BLaER1 treated with 17β-estradiol and CSF1 and Interleukin-3, amounts not matched to agents 10 nM and 100 nM (cell line): ENCODE measurements at regions not wholly inside any gene's neighbourhood (a gene's known extent, or its start where the extent isn't known, plus 50 kb on each side); places are given as distances from the start of the nearest gene placed in this dataset.

Source experiments
- H3K27ac ChIP-seq, 11 experiments: shearing (Covaris generic); formaldehyde crosslinking; 2 replicates each; pipeline ENCODE4 v1.8.1; 2022
- H3K27me3 ChIP-seq, 11 experiments: shearing (Covaris generic); formaldehyde crosslinking; 2 replicates each; pipeline ENCODE4 v1.8.1; 2022
- H3K36me3 ChIP-seq, 11 experiments: shearing (Covaris generic); formaldehyde crosslinking; 2 replicates each; pipeline ENCODE4 v1.8.1; 2022
- H3K4me1 ChIP-seq, 10 experiments: shearing (Covaris generic); formaldehyde crosslinking; 2 replicates each; pipeline ENCODE4 v1.8.1; 2022
- H3K4me2 ChIP-seq, 11 experiments: shearing (Covaris generic); formaldehyde crosslinking; 2 replicates each; pipeline ENCODE4 v1.8.1; 2022
- H3K4me3 ChIP-seq, 10 experiments: shearing (Covaris generic); formaldehyde crosslinking; 2 replicates each; pipeline ENCODE4 v1.8.1; 2022
- H3K9ac ChIP-seq, 11 experiments: shearing (Covaris generic); formaldehyde crosslinking; 2 replicates each; pipeline ENCODE4 v1.8.1; 2022
- H3K9me3 ChIP-seq, 11 experiments: shearing (Covaris generic); formaldehyde crosslinking; replicated peaks in 1 of 11; 2 replicates each; pipeline ENCODE4 v1.8.1; 2022
- H4K20me1 ChIP-seq, 11 experiments: shearing (Covaris generic); formaldehyde crosslinking; 2 replicates each; pipeline ENCODE4 v1.8.1; 2022
- Cebpa-rat ChIP-seq, 11 experiments: shearing (Covaris generic); IDR thresholded peaks; 2 replicates each; pipeline ENCODE4 v1.8.1; 2022

DNA sequence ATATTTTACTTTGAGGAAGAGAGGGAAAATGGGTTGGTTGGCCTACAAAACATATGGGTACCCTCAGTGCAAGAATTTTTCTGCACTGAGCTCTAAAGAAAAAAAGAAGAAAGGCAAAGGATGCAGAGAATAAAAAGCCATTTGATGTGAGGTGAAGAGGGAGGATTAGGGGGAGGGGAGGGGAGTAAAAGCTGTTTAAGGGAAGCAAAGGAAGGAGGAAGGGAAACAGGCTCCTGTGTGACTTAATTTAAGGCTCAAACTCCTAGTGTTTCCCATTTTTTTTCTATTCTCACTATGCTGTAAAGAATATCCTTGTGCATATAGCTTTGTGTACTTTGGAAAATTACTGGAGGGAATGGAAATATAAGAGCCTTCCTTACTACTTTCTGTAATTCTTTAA, 78.7 kb downstream of the NKX2-1 start:
- Histone ChIP-seq H3K4me2 (no peak overlapping the region), H3K9me3 (no peaks in the 10 kb centered on the region), H3K9ac (no peak overlapping the region), H3K4me1 (no peaks in the 10 kb centered on the region), H3K4me3 (no peak overlapping the region), H3K27me3 (no peaks in the 10 kb centered on the region), H3K27ac (no peak overlapping the region), H4K20me1 (no peaks in the 10 kb centered on the region), H3K36me3 (no peaks in the 10 kb centered on the region)
- TF ChIP-seq Cebpa-rat (IDR thresholded peaks at IDR 0.05), result no peak

DNA sequence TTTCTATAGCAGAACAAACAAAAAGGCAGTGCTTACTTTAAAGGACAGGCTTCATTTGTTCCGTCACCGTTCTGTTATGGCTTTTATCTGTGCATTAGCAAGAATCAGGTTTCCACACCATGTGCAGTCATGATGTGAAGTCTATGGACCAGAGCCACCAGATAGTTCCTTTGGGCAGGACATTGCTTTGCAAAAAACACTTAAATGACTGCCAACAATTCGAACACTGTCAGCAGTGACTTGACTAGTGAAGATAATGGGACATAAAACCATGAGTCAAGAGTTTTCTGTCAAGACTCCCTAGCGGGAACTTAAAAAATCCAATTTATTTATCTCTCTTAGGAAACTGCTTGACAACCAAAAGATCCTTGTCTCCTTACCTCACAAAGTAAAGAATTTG, 80.3 kb downstream of the NKX2-1 start:
- Histone ChIP-seq H3K4me3 (no peak overlapping the region), H3K9ac (no peak overlapping the region), H3K27ac (no peak overlapping the region), H4K20me1 (no peaks in the 10 kb centered on the region), H3K4me2 (no peak overlapping the region), H3K4me1 (no peaks in the 10 kb centered on the region), H3K27me3 (no peaks in the 10 kb centered on the region), H3K36me3 (no peaks in the 10 kb centered on the region), H3K9me3 (no peaks in the 10 kb centered on the region)
- TF ChIP-seq Cebpa-rat (IDR thresholded peaks at IDR 0.05), result no peak

DNA sequence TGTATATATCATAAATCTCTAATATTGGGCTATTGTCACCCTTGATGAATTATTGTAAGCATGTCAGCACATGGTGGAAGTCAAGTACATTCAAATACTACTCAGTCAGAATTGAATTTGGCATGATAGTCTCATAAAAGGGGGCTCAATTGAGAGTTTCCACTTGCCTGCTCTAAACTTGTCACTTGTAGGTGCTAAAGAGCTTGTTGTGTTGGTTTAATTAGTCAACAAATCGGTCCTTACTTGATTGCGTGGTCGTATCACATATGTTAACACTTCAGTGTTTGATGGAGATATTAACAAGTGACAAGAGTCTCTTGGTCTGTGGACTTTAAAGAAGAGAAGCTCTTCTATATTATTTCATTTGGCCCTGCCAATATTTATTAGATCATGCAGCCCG, 81.1 kb downstream of the NKX2-1 start:
- no peaks in the 10 kb centered on the region for H3K9me3 ChIP-seq
- no peaks in the 10 kb centered on the region for H3K27me3 ChIP-seq
- no peak overlapping the region for H3K4me3 ChIP-seq
- no peaks in the 10 kb centered on the region for H4K20me1 ChIP-seq
- no peak for TF ChIP-seq Cebpa-rat (IDR thresholded peaks at IDR 0.05)
- H3K9ac ChIP-seq, result no peak overlapping the region
- H3K27ac ChIP-seq, result no peak overlapping the region
- H3K4me1 ChIP-seq, result no peaks in the 10 kb centered on the region
- no peaks in the 10 kb centered on the region for H3K36me3 ChIP-seq
- H3K4me2 ChIP-seq, result no peak overlapping the region

DNA sequence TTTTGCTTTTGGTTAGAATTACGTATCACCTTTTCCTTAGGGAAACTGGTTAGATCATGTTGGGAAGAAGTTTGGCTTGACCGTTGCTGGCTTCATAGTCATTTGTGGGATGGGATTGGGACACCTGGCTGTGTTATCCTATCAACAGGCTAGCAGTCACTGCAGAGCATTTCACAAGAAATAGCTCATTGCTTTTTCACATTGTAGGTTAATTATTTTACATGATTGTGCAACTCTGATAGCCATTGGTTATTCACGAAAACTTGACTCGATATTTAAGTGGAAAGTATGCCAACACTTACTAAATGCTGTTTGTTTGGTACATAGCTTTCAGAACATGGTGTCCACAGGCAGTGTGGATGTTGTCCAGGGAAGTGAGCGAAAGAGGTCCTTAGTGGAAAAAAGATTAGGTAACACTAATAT, 89.4 kb downstream of the NKX2-1 start:
- Histone ChIP-seq H3K9ac (no peak overlapping the region), H3K4me3 (no peak overlapping the region), H3K4me2 (no peak overlapping the region), H3K36me3 (no peaks in the 10 kb centered on the region), H3K27ac (no peak overlapping the region), H4K20me1 (no peaks in the 10 kb centered on the region), H3K27me3 (no peaks in the 10 kb centered on the region), H3K9me3 (no peaks in the 10 kb centered on the region), H3K4me1 (no peaks in the 10 kb centered on the region)
- TF ChIP-seq Cebpa-rat (IDR thresholded peaks at IDR 0.05), result peak in 1 of 11 experiments; percentile 57; a peak in 1 of 22 replicates

DNA sequence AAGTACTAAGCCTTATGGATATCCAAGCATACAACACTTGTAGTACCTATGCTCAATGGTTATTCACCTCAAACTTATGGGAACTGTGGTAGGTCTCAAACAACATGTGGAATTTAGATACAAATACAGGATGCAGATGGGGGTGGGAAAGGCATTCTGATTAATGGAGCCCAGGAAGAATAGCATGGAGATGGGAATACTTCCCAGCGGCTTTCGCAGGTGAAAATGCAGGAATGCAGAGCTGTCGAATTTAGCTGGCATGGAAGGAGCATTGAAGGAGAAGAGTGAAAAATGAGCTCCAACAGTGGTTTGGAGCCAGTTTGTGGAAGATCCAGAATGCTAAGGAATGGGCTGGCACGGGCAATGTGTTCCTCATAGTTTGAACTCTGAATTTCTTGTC, 89.9 kb downstream of the NKX2-1 start:
- Histone ChIP-seq H3K4me2 (no peak overlapping the region), H3K36me3 (no peaks in the 10 kb centered on the region), H3K27me3 (no peaks in the 10 kb centered on the region), H4K20me1 (no peaks in the 10 kb centered on the region), H3K4me1 (no peaks in the 10 kb centered on the region), H3K9ac (no peak overlapping the region), H3K4me3 (no peak overlapping the region), H3K27ac (no peak overlapping the region), H3K9me3 (no peaks in the 10 kb centered on the region)
- no peak for TF ChIP-seq Cebpa-rat (IDR thresholded peaks at IDR 0.05)

DNA sequence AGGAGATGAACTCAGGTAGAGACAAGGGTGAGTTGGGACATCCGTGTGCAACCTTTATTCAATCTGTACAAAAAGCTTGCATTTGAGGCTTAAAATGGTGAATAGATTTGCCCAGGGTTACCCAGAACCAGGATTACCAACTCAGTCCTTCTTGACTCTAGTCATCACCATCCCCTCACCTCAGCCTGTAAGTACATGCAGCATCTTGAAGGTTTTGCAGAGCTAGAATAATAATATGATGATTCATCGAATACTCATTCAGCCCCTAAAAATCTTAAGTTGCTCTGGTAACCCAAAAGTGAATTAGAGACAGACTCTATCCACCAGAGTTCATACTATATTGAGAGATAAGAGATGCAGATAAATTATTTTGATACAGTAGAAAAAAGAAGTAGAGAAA, 90.3 kb downstream of the NKX2-1 start:
- H3K27me3 ChIP-seq, result no peaks in the 10 kb centered on the region
- no peak overlapping the region for H3K27ac ChIP-seq
- TF ChIP-seq Cebpa-rat (IDR thresholded peaks at IDR 0.05), result no peak
- H3K36me3 ChIP-seq, result no peaks in the 10 kb centered on the region
- no peak overlapping the region for H3K4me3 ChIP-seq
- H3K9me3 ChIP-seq, result no peaks in the 10 kb centered on the region
- no peaks in the 10 kb centered on the region for H3K4me1 ChIP-seq
- no peaks in the 10 kb centered on the region for H4K20me1 ChIP-seq
- H3K9ac ChIP-seq, result no peak overlapping the region
- H3K4me2 ChIP-seq, result no peak overlapping the region

DNA sequence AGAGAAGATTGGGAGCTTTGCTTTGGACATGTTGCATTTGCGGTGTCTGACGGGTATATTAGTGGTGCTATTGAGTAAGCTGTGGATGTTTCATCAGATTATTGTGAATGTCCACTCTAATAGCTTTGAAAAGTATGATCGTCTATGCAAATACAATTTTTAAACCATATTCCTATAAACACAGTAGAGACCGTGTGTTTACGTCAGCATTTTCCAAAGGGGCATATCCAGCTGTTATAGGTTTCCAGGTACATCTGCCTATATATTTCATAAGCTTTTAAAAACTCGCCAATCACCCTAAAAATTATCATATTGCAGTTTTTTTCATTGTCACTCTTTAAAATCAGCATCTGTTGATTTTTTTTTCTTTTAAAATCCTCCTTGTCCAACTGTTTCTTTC, 91.7 kb downstream of the NKX2-1 start:
- no peaks in the 10 kb centered on the region for H3K9me3 ChIP-seq
- TF ChIP-seq Cebpa-rat (IDR thresholded peaks at IDR 0.05), result no peak
- no peaks in the 10 kb centered on the region for H3K36me3 ChIP-seq
- no peaks in the 10 kb centered on the region for H4K20me1 ChIP-seq
- H3K27me3 ChIP-seq, result no peaks in the 10 kb centered on the region
- no peak overlapping the region for H3K9ac ChIP-seq
- no peaks in the 10 kb centered on the region for H3K4me1 ChIP-seq
- no peak overlapping the region for H3K4me2 ChIP-seq
- H3K4me3 ChIP-seq, result no peak overlapping the region
- H3K27ac ChIP-seq, result no peak overlapping the region

DNA sequence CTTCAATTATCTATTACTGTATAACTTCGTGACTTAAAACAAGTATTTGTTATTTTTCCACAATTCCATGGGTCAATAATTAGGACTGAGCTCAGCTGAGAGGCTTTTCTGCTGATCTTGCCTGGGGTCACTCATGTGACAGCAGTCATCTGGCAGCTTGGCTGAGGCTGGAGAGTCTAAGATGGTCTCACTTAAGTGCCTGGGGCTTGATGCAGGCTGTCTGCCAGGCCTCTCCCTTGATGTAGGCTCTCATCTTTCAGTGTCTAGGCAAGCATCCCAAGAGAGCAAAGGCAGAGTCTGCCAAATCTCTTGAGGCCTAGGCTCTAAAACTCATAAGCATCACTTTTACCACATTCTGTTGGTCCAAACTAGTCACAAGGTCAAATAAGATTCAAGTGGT, 93.2 kb downstream of the NKX2-1 start:
- H3K27me3 ChIP-seq, result no peaks in the 10 kb centered on the region
- H3K9ac ChIP-seq, result no peak overlapping the region
- no peak overlapping the region for H3K27ac ChIP-seq
- H3K4me3 ChIP-seq, result no peak overlapping the region
- TF ChIP-seq Cebpa-rat (IDR thresholded peaks at IDR 0.05), result no peak
- no peaks in the 10 kb centered on the region for H4K20me1 ChIP-seq
- H3K4me1 ChIP-seq, result no peaks in the 10 kb centered on the region
- H3K9me3 ChIP-seq, result no peaks in the 10 kb centered on the region
- H3K4me2 ChIP-seq, result no peak overlapping the region
- no peaks in the 10 kb centered on the region for H3K36me3 ChIP-seq

DNA sequence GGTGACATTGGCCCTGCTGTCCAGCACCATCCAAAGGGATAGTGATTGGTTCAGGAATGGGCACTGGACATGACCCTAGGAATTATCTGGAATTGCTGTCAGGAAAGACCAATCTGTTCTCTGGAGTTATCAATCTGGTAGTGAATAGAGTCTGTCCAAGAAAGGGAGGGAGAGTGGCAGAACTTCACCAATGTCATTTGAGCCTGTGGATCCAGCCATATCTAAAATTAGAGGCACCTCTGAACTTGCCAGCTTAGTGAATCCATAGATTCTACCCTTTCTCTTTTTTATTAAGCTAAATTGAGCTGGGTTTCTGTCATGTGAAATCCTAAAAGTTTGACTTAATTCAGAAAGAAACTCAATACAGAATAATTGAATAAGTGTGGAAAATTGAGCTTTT, 93.9 kb downstream of the NKX2-1 start:
- no peaks in the 10 kb centered on the region for H4K20me1 ChIP-seq
- no peaks in the 10 kb centered on the region for H3K27me3 ChIP-seq
- no peak overlapping the region for H3K4me2 ChIP-seq
- H3K9ac ChIP-seq, result no peak overlapping the region
- no peak for TF ChIP-seq Cebpa-rat (IDR thresholded peaks at IDR 0.05)
- H3K27ac ChIP-seq, result no peak overlapping the region
- H3K4me3 ChIP-seq, result no peak overlapping the region
- no peaks in the 10 kb centered on the region for H3K36me3 ChIP-seq
- no peaks in the 10 kb centered on the region for H3K9me3 ChIP-seq
- H3K4me1 ChIP-seq, result no peaks in the 10 kb centered on the region

DNA sequence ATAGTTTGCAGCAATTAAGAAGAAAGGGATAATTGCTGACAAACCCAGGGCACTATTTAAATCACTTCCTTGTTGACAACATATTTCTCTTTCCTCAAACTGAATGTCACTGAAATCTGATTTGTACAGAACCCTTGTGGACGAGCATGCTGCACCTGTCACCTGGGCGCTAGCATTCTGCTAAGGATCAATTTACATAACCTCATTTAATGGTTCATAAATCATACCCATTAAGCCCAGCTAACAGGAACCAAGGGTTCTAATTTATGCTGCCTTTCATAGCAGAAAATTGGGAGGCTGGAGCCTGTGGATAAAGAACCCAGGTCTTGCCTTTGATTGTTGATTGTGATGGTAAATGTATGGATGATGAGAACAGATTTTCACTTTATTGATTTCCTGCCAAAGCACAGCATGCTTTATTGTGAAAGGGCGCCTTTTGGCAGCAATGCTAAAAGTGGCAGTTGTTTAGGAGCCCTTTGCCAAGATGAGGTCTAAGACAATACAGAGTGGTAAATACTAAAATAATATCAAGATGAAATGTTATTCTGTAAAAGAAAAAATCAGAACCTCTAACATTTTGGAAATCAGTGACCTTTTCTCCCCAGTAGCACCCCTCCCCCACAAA, 95.4 kb downstream of the NKX2-1 start:
- Histone ChIP-seq H3K27ac (no peak overlapping the region), H3K4me1 (no peaks in the 10 kb centered on the region), H3K4me3 (no peak overlapping the region), H3K36me3 (no peaks in the 10 kb centered on the region), H3K9me3 (no peaks in the 10 kb centered on the region), H3K9ac (no peak overlapping the region), H3K27me3 (no peaks in the 10 kb centered on the region), H3K4me2 (no peak overlapping the region), H4K20me1 (no peaks in the 10 kb centered on the region)
- no peak for TF ChIP-seq Cebpa-rat (IDR thresholded peaks at IDR 0.05)
